ENCODE measurements at regions not wholly inside any gene's neighbourhood (a gene's known extent, or its start where the extent isn't known, plus 50 kb on each side); places are given as distances from the start of the nearest gene placed in this dataset.

DNA sequence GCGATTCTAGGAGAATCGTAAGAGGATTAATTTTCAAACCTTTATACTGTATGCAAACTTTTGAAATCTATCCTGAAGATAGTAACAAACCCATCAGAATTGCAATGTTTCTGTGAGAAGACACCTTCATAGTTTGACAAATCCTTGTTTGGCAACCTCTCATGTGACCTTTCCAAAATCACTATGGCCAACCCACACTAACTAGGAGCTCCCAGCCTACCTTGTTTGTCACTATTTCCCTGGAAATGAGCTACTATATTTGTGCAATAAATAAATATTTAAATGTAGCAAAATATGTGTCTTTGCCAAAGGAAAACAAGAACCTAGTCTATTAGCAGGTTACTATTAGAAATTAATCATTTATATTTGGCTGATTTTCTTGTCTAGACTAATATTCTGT is 173.7 kb downstream of the PPP1R2C start:
- Mint-ChIP-seq H3K4me3 (ENCODE audit: low read depth) (no peak overlapping the region), H3K36me3 (ENCODE audit: low read depth) (no peaks in the 10 kb centered on the region), H3K9me3 (no peaks in the 10 kb centered on the region), H3K27ac (no peak overlapping the region), H3K4me1 (ENCODE audit: low read depth) (no peaks in the 10 kb centered on the region), H3K27me3 (ENCODE audit: low read depth) (no peaks in the 10 kb centered on the region)
- DNase-seq (ENCODE audit: low spot score): no peak
- intact Hi-C loops (cut with micrococcal nuclease): no loop called here

DNA sequence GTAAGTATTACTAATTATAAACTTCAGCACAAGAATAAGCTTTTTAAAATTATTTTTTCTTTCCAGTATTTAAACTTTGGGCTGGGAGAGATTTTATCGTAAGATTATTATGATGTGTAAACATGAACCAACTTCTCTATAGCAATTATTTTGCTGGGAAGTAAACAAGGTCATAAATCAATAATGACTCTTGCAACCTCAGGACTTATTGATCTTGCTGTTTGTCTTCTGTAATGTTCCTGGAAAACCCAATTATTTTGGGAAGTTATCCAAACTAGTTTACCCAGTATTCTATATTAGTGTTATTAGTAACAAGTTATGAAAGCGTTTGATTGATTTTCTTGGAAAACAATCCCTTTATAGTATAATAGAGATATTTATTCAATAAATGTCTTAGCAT is 174.9 kb downstream of the PPP1R2C start:
- no peaks in the 10 kb centered on the region for H3K36me3 Mint-ChIP-seq (ENCODE audit: low read depth)
- H3K4me3 Mint-ChIP-seq (ENCODE audit: low read depth): no peak overlapping the region
- H3K9me3 Mint-ChIP-seq: no peaks in the 10 kb centered on the region
- no peak for DNase-seq (ENCODE audit: low spot score)
- H3K27ac Mint-ChIP-seq: no peak overlapping the region
- no peaks in the 10 kb centered on the region for H3K4me1 Mint-ChIP-seq (ENCODE audit: low read depth)
- H3K27me3 Mint-ChIP-seq (ENCODE audit: low read depth): no peaks in the 10 kb centered on the region
- intact Hi-C loops (cut with micrococcal nuclease): no loop called here

DNA sequence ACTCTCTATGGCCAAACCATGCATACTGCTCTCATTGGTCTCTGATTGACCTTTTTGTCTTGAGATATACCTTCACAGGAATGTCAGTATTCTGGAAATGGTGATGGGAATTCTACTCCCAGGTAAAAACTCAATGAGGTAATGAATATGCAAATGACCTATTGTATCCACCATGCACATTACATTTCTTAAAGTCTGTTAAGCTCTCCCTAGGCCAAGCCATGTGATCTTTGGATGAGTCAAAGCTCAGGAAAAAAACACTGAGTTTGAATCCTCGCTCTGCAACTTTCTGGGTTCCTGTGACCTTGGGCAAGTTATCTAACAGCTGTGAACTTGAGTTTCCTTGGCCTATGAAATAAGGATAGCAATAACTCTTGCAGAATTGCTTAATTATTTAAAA is 175.4 kb downstream of the PPP1R2C start:
- H3K36me3 Mint-ChIP-seq (ENCODE audit: low read depth): no peaks in the 10 kb centered on the region
- no peaks in the 10 kb centered on the region for H3K9me3 Mint-ChIP-seq
- H3K27ac Mint-ChIP-seq: no peak overlapping the region
- DNase-seq (ENCODE audit: low spot score): no peak
- intact Hi-C loops (cut with micrococcal nuclease): no loop called here
- no peaks in the 10 kb centered on the region for H3K4me1 Mint-ChIP-seq (ENCODE audit: low read depth)
- H3K27me3 Mint-ChIP-seq (ENCODE audit: low read depth): no peaks in the 10 kb centered on the region
- no peak overlapping the region for H3K4me3 Mint-ChIP-seq (ENCODE audit: low read depth)

DNA sequence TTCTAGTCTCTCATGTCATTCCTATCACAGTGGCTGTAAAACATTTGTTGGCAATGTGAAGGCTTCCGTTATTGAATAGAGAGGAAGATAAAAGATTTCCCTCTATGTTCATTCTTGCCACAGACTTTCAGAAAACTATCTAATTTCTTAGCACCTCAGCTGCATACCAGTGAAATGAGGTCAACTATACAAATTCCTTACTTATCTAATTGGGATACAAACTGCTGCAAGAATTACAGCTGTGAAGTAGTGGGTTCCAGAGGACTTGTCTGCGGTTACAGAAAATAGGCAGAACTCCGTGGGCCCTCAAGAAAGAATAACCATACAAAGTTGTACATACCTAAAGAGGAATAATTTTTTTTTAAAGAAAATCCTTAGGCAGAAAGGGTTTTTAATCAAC is 175.8 kb downstream of the PPP1R2C start:
- no peaks in the 10 kb centered on the region for H3K27me3 Mint-ChIP-seq (ENCODE audit: low read depth)
- no peaks in the 10 kb centered on the region for H3K36me3 Mint-ChIP-seq (ENCODE audit: low read depth)
- intact Hi-C loops (cut with micrococcal nuclease): no loop called here
- H3K9me3 Mint-ChIP-seq: no peaks in the 10 kb centered on the region
- H3K4me1 Mint-ChIP-seq (ENCODE audit: low read depth): no peaks in the 10 kb centered on the region
- no peak overlapping the region for H3K27ac Mint-ChIP-seq
- DNase-seq (ENCODE audit: low spot score): no peak
- no peak overlapping the region for H3K4me3 Mint-ChIP-seq (ENCODE audit: low read depth)

DNA sequence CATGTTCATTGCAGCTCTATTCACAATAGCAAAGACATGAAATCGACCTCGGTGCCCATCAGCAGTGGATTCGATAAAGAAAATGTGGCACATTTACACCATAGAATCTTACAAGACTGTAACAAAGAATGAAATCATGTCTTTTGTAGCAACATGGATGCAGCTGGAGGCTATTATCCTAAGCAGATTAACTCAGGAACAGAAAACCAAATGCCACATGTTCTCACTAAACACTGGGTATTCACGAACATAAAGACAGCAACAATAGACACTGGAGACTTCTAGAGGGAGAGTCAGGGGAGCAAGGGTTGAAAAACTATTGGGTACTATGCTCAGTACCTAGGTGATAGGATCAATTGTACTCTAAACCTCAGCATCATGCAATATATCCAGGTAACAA is 180.5 kb downstream of the PPP1R2C start:
- no peaks in the 10 kb centered on the region for H3K4me1 Mint-ChIP-seq (ENCODE audit: low read depth)
- intact Hi-C loops (cut with micrococcal nuclease): no loop called here
- no peaks in the 10 kb centered on the region for H3K36me3 Mint-ChIP-seq (ENCODE audit: low read depth)
- H3K9me3 Mint-ChIP-seq: no peaks in the 10 kb centered on the region
- no peak overlapping the region for H3K4me3 Mint-ChIP-seq (ENCODE audit: low read depth)
- H3K27me3 Mint-ChIP-seq (ENCODE audit: low read depth): no peaks in the 10 kb centered on the region
- H3K27ac Mint-ChIP-seq: no peak overlapping the region
- no peak for DNase-seq (ENCODE audit: low spot score)

DNA sequence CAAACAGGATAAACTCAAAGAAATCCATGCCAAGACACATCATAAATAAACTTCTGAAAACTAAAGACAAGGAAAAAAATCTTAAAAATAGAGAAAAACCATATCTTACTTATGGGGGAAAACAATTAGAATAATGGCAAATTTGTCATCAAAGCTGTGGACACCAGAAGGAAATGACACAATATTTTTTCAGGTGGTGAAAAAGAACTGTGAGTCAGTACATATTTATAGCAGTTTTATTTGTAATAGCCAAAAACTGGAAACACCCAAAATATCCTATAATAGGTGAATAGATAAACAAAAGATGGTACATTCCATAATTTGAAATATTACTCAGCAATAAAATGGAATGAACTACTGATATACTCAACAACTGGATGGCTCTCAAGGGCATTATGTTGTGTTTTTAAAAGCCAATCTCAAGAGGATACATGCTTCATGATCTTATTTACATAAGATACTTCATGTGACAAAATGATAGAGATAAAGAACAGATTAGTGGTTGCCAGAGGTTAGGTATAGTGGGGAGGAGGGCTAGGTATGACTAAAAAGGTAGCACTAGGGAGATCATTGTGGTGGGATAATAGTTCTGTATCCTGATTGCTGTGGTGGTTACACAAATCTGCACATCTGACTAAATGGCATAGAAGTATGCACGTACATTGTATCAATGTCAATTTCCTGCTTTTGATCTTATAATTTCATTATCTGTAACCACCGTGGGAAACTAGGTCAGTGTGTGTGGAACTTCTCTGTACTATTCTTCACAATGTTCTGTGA is 191.9 kb downstream of the PPP1R2C start:
- Mint-ChIP-seq H3K27ac (no peak overlapping the region), H3K27me3 (ENCODE audit: low read depth) (no peaks in the 10 kb centered on the region), H3K4me3 (ENCODE audit: low read depth) (no peak overlapping the region), H3K9me3 (no peaks in the 10 kb centered on the region), H3K36me3 (ENCODE audit: low read depth) (no peaks in the 10 kb centered on the region), H3K4me1 (ENCODE audit: low read depth) (no peaks in the 10 kb centered on the region)
- intact Hi-C loops (cut with micrococcal nuclease): no loop called here
- DNase-seq (ENCODE audit: low spot score): no peak

DNA sequence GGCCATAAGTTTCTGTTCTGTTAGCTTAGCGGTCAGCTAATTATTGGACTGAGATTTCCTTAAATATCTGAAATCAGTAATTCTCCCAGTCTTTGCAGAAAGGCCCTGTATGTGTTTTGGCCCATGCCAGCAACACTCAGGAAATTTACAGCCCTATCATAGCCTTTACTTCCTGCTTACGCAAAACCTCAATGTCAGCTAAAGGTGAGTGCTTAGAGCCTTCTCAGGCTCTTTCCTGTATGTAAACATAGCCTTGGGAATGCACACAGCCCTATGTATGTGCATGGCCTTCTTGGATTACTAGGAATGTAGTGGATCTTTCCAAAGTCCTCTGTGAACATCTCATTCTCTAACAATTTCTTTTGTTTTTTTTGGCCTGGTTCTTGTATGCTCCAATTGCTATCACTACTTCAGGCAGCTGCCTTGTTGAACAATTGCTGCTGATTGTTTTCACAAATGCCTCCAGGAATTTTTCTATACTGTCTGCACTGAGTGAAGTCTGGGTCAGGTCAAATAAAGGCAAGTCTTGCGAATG is 200.0 kb downstream of the PPP1R2C start:
- Mint-ChIP-seq H3K9me3 (no peaks in the 10 kb centered on the region), H3K27ac (no peak overlapping the region), H3K4me1 (ENCODE audit: low read depth) (no peaks in the 10 kb centered on the region), H3K27me3 (ENCODE audit: low read depth) (no peaks in the 10 kb centered on the region), H3K4me3 (ENCODE audit: low read depth) (no peak overlapping the region), H3K36me3 (ENCODE audit: low read depth) (no peaks in the 10 kb centered on the region)
- no peak for DNase-seq (ENCODE audit: low spot score)
- intact Hi-C loops (cut with micrococcal nuclease): no loop called here

DNA sequence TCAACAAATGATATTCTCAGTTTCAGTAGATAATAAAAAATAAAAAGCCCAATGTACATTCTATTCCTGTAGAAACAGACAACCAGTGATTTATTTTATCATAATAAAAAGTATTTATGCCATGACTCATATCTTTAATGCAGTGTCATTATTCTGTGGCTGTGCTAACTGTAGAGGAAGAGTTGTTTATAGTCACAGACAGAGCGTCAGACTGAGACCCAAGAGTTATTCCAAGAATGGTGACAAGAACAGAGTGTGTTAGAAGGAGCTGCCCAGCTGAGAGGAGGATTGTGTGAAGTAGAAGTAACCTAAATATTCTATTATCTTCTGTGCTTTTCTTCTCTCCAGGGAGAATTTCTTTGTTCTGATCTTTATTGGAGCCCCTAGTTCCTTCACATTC is 210.7 kb downstream of the PPP1R2C start:
- no peaks in the 10 kb centered on the region for H3K27me3 Mint-ChIP-seq (ENCODE audit: low read depth)
- no peak for DNase-seq (ENCODE audit: low spot score)
- no peaks in the 10 kb centered on the region for H3K9me3 Mint-ChIP-seq
- no peak overlapping the region for H3K27ac Mint-ChIP-seq
- no peak overlapping the region for H3K4me3 Mint-ChIP-seq (ENCODE audit: low read depth)
- H3K4me1 Mint-ChIP-seq (ENCODE audit: low read depth): no peaks in the 10 kb centered on the region
- intact Hi-C loops (cut with micrococcal nuclease): no loop called here
- no peaks in the 10 kb centered on the region for H3K36me3 Mint-ChIP-seq (ENCODE audit: low read depth)

DNA sequence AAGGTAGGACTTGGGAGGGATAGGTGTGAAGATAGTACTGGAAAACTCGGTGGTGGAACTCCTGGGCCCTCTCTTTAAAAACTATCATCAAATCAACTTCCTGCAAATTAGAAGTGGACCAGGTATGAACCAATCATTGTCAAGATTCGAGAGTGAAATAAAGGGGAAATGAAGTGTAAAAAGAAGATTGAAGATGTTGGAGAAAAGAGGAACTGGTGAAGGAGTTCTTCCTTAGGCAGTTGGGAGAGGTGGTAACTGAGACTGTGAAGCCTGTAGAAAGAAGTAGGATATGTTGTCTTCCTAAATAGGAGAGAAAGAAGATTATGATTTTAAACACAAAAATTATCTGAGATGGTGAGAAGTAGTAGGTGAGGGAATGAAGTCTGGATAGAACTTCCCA is 212.2 kb downstream of the PPP1R2C start:
- Mint-ChIP-seq H3K4me3 (ENCODE audit: low read depth) (no peak overlapping the region), H3K27me3 (ENCODE audit: low read depth) (no peaks in the 10 kb centered on the region), H3K9me3 (no peaks in the 10 kb centered on the region), H3K4me1 (ENCODE audit: low read depth) (no peaks in the 10 kb centered on the region), H3K36me3 (ENCODE audit: low read depth) (no peaks in the 10 kb centered on the region), H3K27ac (no peak overlapping the region)
- no peak for DNase-seq (ENCODE audit: low spot score)
- intact Hi-C loops (cut with micrococcal nuclease): no loop called here

DNA sequence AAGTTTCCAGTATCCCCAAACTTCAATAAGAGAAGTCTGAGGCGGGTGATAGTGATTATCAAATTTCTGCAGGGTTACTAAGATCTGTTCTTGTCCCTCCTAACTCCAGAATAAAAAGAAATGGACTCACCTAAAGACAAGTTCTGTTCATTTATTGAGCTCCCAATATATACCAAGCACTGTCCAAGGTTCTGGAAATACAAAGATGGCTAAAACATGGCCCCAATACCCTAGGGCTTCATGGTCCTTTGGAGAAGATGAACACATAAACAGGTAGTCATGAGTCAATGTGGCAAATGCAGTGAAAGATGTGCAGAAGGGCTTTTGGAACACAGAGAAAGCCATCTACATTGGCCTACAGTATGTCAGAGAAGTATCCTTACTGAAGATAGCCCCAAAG is 231.2 kb downstream of the PPP1R2C start:
- no peak overlapping the region for H3K27ac Mint-ChIP-seq
- intact Hi-C loops (cut with micrococcal nuclease): no loop called here
- no peaks in the 10 kb centered on the region for H3K27me3 Mint-ChIP-seq (ENCODE audit: low read depth)
- H3K4me3 Mint-ChIP-seq (ENCODE audit: low read depth): no peak overlapping the region
- no peaks in the 10 kb centered on the region for H3K4me1 Mint-ChIP-seq (ENCODE audit: low read depth)
- H3K36me3 Mint-ChIP-seq (ENCODE audit: low read depth): no peaks in the 10 kb centered on the region
- H3K9me3 Mint-ChIP-seq: no peaks in the 10 kb centered on the region
- DNase-seq (ENCODE audit: low spot score): no peak

DNA sequence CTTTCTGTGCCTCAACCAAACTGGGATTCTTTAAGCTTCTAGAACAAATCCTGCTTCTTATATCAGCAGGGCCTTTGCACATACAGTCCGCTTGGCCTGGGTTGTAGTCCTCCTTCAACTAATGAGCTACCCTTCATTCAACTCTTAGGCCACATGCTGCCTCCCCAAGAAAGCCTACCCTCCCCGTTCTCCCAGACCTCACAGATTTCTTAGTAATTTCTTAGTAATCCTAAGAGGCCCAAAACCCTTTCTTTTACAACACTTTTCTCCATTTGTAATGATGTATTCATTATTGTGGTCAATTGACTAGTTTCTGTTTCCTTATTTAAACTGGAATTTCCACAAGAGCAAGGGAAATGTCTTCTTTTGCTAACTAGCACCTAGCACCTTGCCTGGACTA is 233.1 kb downstream of the PPP1R2C start:
- no peaks in the 10 kb centered on the region for H3K27me3 Mint-ChIP-seq (ENCODE audit: low read depth)
- no peaks in the 10 kb centered on the region for H3K4me1 Mint-ChIP-seq (ENCODE audit: low read depth)
- DNase-seq (ENCODE audit: low spot score): no peak
- intact Hi-C loops (cut with micrococcal nuclease): no loop called here
- no peak overlapping the region for H3K27ac Mint-ChIP-seq
- H3K4me3 Mint-ChIP-seq (ENCODE audit: low read depth): no peak overlapping the region
- no peaks in the 10 kb centered on the region for H3K9me3 Mint-ChIP-seq
- H3K36me3 Mint-ChIP-seq (ENCODE audit: low read depth): no peaks in the 10 kb centered on the region

DNA sequence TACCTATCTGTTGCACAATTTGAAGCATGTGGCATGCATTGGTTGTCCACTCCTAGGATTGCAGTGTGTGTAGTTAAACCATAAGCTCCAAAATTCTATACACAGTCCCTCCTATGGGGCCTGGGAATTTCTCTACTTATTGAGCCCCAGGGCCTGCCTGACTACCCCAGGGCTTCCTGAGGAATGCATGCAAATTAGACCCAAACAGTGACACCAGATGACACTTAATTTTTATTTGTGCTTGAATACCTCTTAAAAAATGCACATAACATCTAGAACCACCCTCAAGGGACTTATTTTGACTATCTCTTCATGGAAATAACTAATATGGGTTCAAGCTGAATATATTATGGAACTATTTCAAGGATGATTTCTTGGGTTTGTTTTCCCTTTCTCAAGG is 236.4 kb downstream of the PPP1R2C start:
- no peak for DNase-seq (ENCODE audit: low spot score)
- no peak overlapping the region for H3K4me3 Mint-ChIP-seq (ENCODE audit: low read depth)
- no peak overlapping the region for H3K27ac Mint-ChIP-seq
- intact Hi-C loops (cut with micrococcal nuclease): no loop called here
- no peaks in the 10 kb centered on the region for H3K9me3 Mint-ChIP-seq
- peaks cover 5% of the 10 kb centered on the region for H3K4me1 Mint-ChIP-seq (ENCODE audit: low read depth)
- H3K36me3 Mint-ChIP-seq (ENCODE audit: low read depth): no peaks in the 10 kb centered on the region
- H3K27me3 Mint-ChIP-seq (ENCODE audit: low read depth): no peaks in the 10 kb centered on the region

DNA sequence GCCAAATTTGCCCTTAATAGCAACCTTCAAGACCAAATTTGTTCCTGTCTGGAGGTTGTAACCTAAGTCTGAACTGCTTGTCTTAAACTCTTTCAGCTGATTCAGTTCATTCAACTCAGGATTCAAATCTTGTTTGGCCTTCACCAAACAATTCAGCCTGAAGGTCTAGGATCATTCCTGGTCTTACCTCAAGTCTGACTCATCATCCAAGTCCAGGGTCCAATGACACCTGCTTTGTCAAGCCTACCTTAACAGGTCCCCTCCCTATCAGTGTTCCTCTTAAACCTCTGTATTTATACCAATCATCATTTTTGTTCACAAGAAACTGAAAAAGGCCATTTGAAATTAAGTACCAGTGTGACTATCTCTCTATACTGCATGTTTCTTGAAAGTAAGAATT is 237.8 kb downstream of the PPP1R2C start:
- Mint-ChIP-seq H3K36me3 (ENCODE audit: low read depth) (no peaks in the 10 kb centered on the region), H3K27me3 (ENCODE audit: low read depth) (no peaks in the 10 kb centered on the region), H3K9me3 (no peaks in the 10 kb centered on the region), H3K27ac (no peak overlapping the region), H3K4me3 (ENCODE audit: low read depth) (no peak overlapping the region), H3K4me1 (ENCODE audit: low read depth) (peaks cover 5% of the 10 kb centered on the region)
- no peak for DNase-seq (ENCODE audit: low spot score)
- intact Hi-C loops (cut with micrococcal nuclease): no loop called here

DNA sequence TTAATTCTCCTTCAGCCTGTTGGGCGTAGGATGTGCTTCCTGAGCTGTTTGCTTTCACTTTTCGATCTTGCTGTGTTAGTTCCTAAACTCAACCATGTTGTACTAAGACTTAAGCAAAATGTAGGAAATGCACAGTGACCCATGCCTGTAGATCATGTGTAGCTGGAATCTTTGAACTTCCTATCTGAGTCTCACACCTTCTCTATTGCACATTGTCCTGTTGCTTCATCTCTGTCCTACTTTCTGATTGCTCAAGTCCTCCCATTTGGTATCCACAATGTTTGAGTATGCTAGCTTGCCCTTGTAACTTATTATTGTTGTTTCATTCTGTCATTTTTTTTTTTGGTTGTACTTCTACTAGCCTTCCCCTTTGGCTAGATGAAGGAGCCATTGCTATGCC is 239.6 kb downstream of the PPP1R2C start:
- H3K4me1 Mint-ChIP-seq (ENCODE audit: low read depth): peaks cover 5% of the 10 kb centered on the region

More for the DNA sequence above, 239.6 kb downstream of the PPP1R2C start:
- Mint-ChIP-seq H3K36me3 (ENCODE audit: low read depth) (no peaks in the 10 kb centered on the region), H3K4me3 (ENCODE audit: low read depth) (no peak overlapping the region), H3K27ac (no peak overlapping the region), H3K27me3 (ENCODE audit: low read depth) (no peaks in the 10 kb centered on the region), H3K9me3 (no peaks in the 10 kb centered on the region)
- no peak for DNase-seq (ENCODE audit: low spot score)
- intact Hi-C loops (cut with micrococcal nuclease): no loop called here
